ENCODE measurements at regions not wholly inside any gene's neighbourhood (a gene's known extent, or its start where the extent isn't known, plus 50 kb on each side); places are given as distances from the start of the nearest gene placed in this dataset.

GRCh38 chr17:70775679-70776078 is 606.3 kb downstream of the KCNJ2 start:
- TF ChIP-seq CTCF (conservative IDR thresholded peaks at IDR 0.05; ENCODE audit: low read depth in 2 of 2), result no peak
- no peak for TF ChIP-seq ZNF331 (CRISPR knock-in tag; IDR thresholded peaks at IDR 0.05; ENCODE audit: low read depth)
- no peak for TF ChIP-seq POLR2AphosphoS5 (IDR thresholded peaks at IDR 0.05; ENCODE audit: low read depth)

Data from GM23338 (cell line).